Mucosa of stomach (tissue), 1 donor: ENCODE measurements at regions not wholly inside any gene's neighbourhood (a gene's known extent, or its start where the extent isn't known, plus 50 kb on each side); places are given as distances from the start of the nearest gene placed in this dataset.
"Not testable (repeated sequence)": the region's sequence is repeated elsewhere in the genome, so short reads cannot be mapped to it uniquely, and the experiment has no call there.

Experiments used
- H3K27me3 ChIP-seq: one replicate; pipeline ENCODE4 v1.7.0; 2013; ENCODE audit warnings: mild to moderate bottlenecking, low read length; ENCODE audit not compliant: control insufficient read depth, insufficient read depth
- H3K36me3 ChIP-seq: one replicate; pipeline ENCODE4 v1.7.0; 2013; ENCODE audit warnings: low read length; ENCODE audit not compliant: control insufficient read depth, insufficient read depth
- H3K4me1 ChIP-seq: one replicate; pipeline ENCODE4 v1.7.0; 2013; ENCODE audit warnings: mild to moderate bottlenecking, low read length; ENCODE audit not compliant: control insufficient read depth, insufficient read depth
- H3K4me3 ChIP-seq: one replicate; pipeline ENCODE4 v1.7.0; 2013; ENCODE audit warnings: low read length
- H3K9ac ChIP-seq: one replicate; pipeline ENCODE4 v1.7.0; 2013; ENCODE audit warnings: mild to moderate bottlenecking, low read length, moderate library complexity
- H3K9me3 ChIP-seq: one replicate; pipeline ENCODE4 v1.7.0; 2013; ENCODE audit warnings: mild to moderate bottlenecking, low read length, moderate library complexity; ENCODE audit not compliant: control insufficient read depth
- donor health status: Pancreatic carcinoma.

DNA sequence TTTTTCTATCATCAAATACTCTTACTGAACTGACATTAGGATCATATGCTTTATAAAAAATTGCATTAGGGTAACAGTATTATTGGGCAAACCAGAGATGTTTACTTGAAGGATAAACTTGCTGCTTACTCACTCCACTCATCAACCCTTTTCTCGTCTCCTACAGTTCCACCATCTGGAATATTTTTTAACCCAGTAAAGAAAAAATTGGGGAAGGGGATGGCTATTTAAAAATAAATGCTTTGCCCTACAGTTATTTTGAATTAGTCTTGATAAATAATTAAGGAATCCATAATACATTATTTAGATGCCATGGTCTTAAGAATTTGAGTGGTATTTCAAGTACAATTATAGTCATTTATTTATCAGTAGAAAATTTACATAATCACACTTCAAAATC lies 225.8 kb downstream of the MEF2C start:
- peaks cover 10% of the 10 kb centered on the region for H3K4me1 ChIP-seq
- no peaks in the 10 kb centered on the region for H3K36me3 ChIP-seq
- peaks cover 38% of the 10 kb centered on the region for H3K27me3 ChIP-seq
- H3K4me3 ChIP-seq: no peak overlapping the region
- no peaks in the 10 kb centered on the region for H3K9me3 ChIP-seq
- H3K9ac ChIP-seq: no peak overlapping the region

DNA sequence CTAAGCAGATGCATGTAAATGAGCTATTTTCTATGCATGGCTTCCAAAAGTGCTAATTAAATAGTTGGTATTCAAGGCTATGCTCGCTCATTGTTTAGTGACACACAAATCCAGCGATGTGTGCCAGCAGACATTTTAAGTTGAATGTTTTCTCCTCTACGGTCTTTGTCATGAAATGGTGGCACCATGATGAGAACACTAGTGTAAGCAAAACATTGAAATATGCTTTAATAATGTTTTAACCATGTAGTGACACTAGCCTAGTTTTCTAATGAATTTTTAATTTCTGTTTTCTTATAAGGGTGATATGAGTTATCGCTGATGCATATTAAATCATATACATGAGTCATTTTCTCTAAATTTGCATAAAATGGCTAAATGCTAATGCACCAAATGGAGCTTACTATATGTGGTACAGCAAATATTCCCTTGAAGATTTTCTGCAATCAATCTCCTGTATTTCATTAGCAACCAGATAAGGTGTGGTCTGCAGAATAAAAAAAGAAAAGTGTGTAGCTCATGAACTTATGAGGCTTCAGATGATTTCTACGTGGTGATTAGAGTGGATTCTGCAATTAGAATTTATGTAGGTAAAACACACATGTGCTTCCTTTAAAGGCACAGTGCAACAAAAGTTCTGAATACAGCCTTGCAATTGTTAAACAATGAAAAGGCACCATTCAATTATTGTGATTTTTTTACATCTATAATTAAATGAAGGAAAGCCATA lies 226.6 kb downstream of the MEF2C start:
- H3K36me3 ChIP-seq: no peaks in the 10 kb centered on the region
- H3K27me3 ChIP-seq: peaks cover 32% of the 10 kb centered on the region
- H3K4me3 ChIP-seq: no peak overlapping the region
- no peak overlapping the region for H3K9ac ChIP-seq
- H3K9me3 ChIP-seq: no peaks in the 10 kb centered on the region
- H3K4me1 ChIP-seq: peaks cover 10% of the 10 kb centered on the region

DNA sequence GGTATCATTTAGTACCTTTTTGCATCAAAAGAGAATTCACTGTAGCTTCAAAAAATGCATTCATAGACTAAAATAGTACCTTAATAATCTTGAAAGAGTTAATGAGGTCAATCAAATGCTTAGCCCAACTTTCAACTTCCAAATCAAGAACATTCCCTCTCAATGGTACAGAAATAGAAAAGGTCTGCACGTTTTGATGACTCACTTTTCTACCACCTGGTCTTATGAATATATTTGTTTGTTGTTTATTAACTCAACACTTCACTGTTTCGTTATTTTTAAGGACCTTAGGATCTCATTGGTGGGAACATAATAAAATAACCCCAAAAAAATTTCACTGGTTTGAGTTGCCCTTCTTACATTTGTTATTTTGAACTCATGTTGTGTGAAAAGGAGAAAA lies 229.5 kb downstream of the MEF2C start:
- no peaks in the 10 kb centered on the region for H3K4me1 ChIP-seq
- H3K27me3 ChIP-seq: peaks cover 3% of the 10 kb centered on the region
- no peaks in the 10 kb centered on the region for H3K36me3 ChIP-seq
- no peak overlapping the region for H3K9ac ChIP-seq
- H3K4me3 ChIP-seq: no peak overlapping the region
- H3K9me3 ChIP-seq: no peaks in the 10 kb centered on the region

DNA sequence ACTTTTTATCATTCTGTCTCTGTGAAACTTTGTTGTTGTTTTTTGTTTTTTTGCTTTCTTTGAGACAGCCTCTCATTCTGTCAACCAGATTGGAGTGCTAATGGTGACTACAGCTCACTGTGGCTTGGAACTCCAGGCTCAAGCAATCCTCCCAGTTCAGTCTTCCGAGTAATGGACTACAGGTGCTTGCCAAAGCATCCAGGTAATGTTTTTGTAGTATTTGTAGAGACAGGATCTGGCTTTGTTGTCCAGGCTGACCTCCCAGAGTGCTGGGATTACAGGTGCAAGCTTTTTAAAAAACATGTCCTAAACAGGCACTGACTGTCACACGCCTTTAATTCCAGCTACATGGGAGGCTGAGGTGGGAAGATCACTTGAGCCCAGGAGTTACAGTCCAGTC lies 235.1 kb downstream of the MEF2C start:
- Histone ChIP-seq H3K36me3 (no peaks in the 10 kb centered on the region), H3K9ac (no peak overlapping the region), H3K27me3 (no peaks in the 10 kb centered on the region), H3K4me3 (no peak overlapping the region), H3K9me3 (no peaks in the 10 kb centered on the region), H3K4me1 (no peaks in the 10 kb centered on the region)

DNA sequence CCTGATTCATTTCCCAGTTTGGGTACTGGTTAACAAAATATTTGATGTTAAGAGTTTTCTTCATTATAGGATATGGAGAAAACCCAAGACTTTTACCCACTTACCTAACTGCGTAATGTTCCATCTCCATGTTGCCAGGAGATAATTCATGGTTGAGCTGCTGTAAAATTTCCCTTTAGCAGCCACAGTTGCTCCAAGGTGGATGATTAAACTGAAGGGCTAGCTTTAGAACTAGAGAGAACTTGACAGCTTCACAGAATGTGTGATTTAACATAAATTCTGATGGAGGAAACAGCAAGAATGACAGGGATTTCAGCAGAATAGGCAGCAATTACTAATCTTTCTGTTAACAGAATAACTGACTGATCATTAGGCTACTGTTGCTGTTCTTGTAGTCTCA lies 236.1 kb downstream of the MEF2C start:
- Histone ChIP-seq H3K9me3 (no peaks in the 10 kb centered on the region), H3K4me1 (no peaks in the 10 kb centered on the region), H3K27me3 (no peaks in the 10 kb centered on the region), H3K4me3 (no peak overlapping the region), H3K9ac (no peak overlapping the region), H3K36me3 (no peaks in the 10 kb centered on the region)

DNA sequence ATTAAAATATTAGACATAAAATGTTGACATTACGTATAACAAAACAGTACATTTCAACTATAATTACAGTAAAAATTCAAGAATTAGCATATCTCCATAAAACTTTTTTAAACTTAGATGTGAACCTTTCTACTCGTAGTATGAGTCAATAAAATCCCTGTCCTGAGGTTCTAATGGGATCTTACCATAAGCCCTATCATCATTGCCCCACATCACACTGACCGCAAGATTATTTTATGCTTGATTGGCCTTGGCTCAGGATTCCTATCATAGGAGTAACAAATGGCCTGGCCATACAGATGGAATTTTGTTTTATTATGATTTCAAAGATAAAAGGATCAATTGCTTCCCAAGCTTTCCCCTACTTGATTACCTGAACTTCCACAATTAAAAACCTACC lies 238.3 kb downstream of the MEF2C start:
- Histone ChIP-seq H3K9me3 (no peaks in the 10 kb centered on the region), H3K9ac (no peak overlapping the region), H3K4me3 (no peak overlapping the region), H3K27me3 (no peaks in the 10 kb centered on the region), H3K36me3 (no peaks in the 10 kb centered on the region), H3K4me1 (no peaks in the 10 kb centered on the region)

DNA sequence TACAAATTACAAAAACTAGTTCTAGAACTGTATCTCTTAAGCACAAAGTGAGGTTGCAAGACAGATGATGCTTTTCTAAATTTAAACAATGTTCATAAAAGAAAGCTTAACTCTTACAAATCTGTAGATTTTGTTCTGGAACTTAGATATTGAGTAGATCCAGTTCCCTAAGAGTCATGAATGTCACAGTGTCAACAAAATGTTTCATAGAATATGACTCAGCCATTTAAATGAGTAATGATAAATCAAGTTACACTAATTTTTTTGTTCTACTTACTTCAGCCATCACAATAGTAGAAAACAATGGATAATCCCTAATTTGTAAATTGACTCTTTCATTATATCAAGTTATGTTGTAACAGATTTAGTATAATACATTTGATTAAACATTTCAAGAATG lies 239.7 kb downstream of the MEF2C start:
- no peaks in the 10 kb centered on the region for H3K36me3 ChIP-seq
- H3K27me3 ChIP-seq: no peaks in the 10 kb centered on the region
- H3K4me1 ChIP-seq: no peaks in the 10 kb centered on the region
- H3K4me3 ChIP-seq: no peak overlapping the region
- no peaks in the 10 kb centered on the region for H3K9me3 ChIP-seq
- H3K9ac ChIP-seq: no peak overlapping the region

DNA sequence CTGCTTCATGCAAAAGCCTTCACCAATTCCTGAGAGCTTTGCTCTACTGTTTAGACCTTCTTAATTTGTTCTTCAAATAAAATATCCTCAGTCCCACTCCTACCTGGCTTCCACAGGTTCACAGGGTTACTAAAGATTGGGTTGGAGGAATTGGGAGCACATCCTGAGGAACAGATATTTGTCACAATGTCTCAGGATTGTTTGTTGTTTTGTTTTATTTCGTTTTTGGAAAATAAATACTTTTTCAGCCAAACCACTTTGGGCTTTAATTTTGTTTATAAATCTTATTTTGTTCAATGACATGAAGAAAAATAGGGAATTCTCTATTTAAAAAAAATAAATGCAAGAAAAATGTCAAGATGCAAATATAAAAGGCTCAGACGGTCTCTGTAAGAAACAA lies 249.0 kb downstream of the MEF2C start:
- no peaks in the 10 kb centered on the region for H3K9me3 ChIP-seq
- no peaks in the 10 kb centered on the region for H3K4me1 ChIP-seq
- no peak overlapping the region for H3K4me3 ChIP-seq
- H3K27me3 ChIP-seq: no peaks in the 10 kb centered on the region
- no peaks in the 10 kb centered on the region for H3K36me3 ChIP-seq
- no peak overlapping the region for H3K9ac ChIP-seq

DNA sequence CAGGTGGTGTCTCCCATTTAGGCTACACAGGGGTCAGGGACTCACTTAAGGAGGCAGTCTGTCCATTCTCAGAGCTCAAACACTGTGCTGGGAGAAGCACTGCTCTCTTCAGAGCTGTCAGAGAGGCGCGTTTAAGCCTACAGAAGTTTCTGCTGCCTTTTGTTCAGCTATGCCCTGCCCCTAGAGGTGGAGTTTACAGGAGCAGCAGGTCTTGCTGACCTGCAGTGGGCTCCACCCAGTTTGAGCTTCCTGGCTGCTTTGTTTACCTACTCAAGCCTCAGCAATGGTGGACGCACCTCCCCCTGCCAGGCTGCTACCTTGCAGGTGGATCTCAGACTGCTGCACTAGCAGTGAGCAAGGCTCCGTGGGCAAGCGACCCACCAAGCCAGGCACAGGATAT lies 260.1 kb downstream of the MEF2C start:
- not testable (repeated sequence) for H3K36me3 ChIP-seq, H3K4me1 ChIP-seq, H3K27me3 ChIP-seq, H3K9me3 ChIP-seq, H3K4me3 ChIP-seq, H3K9ac ChIP-seq

DNA sequence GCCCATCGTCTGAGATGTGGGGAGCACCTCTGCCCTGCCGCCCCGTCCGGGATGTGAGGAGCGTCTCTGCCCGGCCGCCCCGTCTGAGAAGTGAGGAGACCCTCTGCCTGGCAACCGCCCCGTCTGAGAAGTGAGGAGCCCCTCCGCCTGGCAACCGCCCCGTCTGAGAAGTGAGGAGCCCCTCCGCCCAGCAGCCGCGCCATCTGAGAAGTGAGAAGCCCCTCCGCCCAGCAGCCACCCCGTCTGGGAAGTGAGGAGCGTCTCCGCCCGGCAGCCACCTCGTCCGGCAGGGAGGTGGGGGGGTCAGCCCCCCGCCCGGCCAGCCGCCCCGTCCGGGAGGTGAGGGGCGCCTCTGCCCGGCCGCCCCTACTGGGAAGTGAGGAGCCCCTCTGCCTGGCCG lies 267.2 kb downstream of the MEF2C start:
- H3K36me3 ChIP-seq, H3K4me1 ChIP-seq, H3K4me3 ChIP-seq, H3K9ac ChIP-seq, H3K9me3 ChIP-seq, H3K27me3 ChIP-seq: not testable (repeated sequence)

DNA sequence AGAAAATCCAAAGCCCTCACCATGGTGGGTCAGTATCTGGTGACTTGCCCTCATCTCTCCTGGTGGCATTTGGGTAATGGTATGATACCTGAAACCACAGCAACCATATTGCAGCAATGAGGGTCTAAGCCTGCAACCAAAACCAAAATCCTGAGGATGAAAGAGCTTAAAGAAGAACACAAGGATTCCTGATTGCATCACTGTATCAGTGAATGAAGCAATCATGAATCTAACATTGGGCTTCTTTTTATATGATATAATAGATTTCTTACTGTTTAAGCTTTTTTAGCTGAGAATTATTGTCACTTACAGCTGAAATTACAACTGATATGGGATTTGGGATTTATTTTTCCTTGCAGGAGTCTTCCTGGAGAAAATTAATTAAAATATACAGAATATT lies 269.9 kb downstream of the MEF2C start:
- Histone ChIP-seq H3K9ac (no peak overlapping the region), H3K36me3 (no peaks in the 10 kb centered on the region), H3K27me3 (no peaks in the 10 kb centered on the region)

DNA sequence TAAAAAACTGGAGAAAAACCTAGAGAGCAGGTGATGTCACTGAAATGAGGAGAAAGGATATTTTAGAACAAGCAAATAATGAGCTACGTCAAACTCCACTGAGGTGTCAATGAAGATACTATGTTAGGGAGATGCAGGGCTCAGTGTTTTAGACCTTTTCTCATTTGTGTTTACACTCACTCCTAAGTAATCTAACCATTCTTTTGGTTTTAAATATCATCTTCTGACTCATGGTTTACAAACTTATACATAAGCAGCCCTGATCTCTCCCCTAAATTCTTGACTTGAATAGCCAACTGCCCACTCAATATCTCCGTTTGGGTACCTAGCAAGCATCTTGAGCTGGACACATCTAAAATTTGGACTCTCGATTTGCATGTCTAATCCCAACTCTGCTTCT lies 272.4 kb downstream of the MEF2C start:
- Histone ChIP-seq H3K4me1 (no peaks in the 10 kb centered on the region), H3K9ac (no peak overlapping the region), H3K27me3 (no peaks in the 10 kb centered on the region), H3K36me3 (no peaks in the 10 kb centered on the region), H3K4me3 (no peak overlapping the region), H3K9me3 (no peaks in the 10 kb centered on the region)

More for the DNA sequence above, 269.9 kb downstream of the MEF2C start:
- Histone ChIP-seq H3K9me3 (no peaks in the 10 kb centered on the region), H3K4me3 (no peak overlapping the region), H3K4me1 (no peaks in the 10 kb centered on the region)

DNA sequence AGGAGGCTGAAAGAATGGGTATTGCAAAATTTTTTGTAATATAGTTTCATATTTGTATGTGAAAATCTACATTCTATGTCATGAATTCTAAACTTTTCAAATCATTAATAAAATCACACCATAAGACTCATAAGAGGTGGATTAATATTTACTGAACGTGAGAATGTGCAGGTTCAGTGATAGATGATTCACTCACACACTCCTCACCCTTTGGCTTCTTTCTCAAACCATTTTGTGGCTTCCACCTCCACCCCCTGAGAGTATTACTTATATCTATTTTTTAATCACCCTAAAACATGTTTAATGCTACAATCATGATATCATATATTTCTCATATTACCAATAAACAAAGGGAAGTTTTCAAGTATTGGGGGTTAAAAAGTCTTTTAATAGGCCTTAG lies 275.5 kb downstream of the MEF2C start:
- no peaks in the 10 kb centered on the region for H3K4me1 ChIP-seq
- H3K9ac ChIP-seq: no peak overlapping the region
- no peak overlapping the region for H3K4me3 ChIP-seq
- no peaks in the 10 kb centered on the region for H3K9me3 ChIP-seq
- H3K27me3 ChIP-seq: no peaks in the 10 kb centered on the region
- H3K36me3 ChIP-seq: no peaks in the 10 kb centered on the region
